Activated CD8-positive, alpha-beta memory T cell treated with anti-CD3 and anti-CD28 coated beads, Interleukin-2, amount 50 U/mL, for 24 hours (primary cell): ENCODE measurements at regions not wholly inside any gene's neighbourhood (a gene's known extent, or its start where the extent isn't known, plus 50 kb on each side); places are given as distances from the start of the nearest gene placed in this dataset.

Source experiments
- DNase-seq: peaks from one replicate; pipeline ENCODE4 v3.0.0-alpha.2; 2020; ENCODE audit errors: extremely low read depth

- DNase-seq = no peak
Observed at GRCh38 chr12:76259106-76259505, 89.1 kb downstream of the BBS10 start.

GRCh38 chr12:76256904-76257303 lies 91.3 kb downstream of the BBS10 start:
- DNase-seq = no peak

- DNase-seq = no peak
Observed at GRCh38 chr12:76256321-76256720, 91.9 kb downstream of the BBS10 start.

GRCh38 chr12:76255692-76256091 lies 92.5 kb downstream of the BBS10 start:
- no peak for DNase-seq

- DNase-seq = no peak
Observed at GRCh38 chr12:76255281-76255680, 92.9 kb downstream of the BBS10 start.

- DNase-seq = no peak
Observed at GRCh38 chr12:76252031-76252430, 96.2 kb downstream of the BBS10 start.

- DNase-seq = no peak
Observed at GRCh38 chr12:76250256-76250655, 98.0 kb downstream of the BBS10 start.

- DNase-seq = no peak
Observed at GRCh38 chr12:76249501-76249900, 98.7 kb downstream of the BBS10 start.

- no peak for DNase-seq
Observed at GRCh38 chr12:76247992-76248391, 100.2 kb downstream of the BBS10 start.

- no peak for DNase-seq
Observed at GRCh38 chr12:76247026-76247646, 101.1 kb downstream of the BBS10 start.

GRCh38 chr12:76246611-76247010 lies 101.6 kb downstream of the BBS10 start:
- no peak for DNase-seq

GRCh38 chr12:76244300-76244699 lies 103.9 kb downstream of the BBS10 start:
- DNase-seq = no peak

GRCh38 chr12:76242813-76243550 lies 105.2 kb downstream of the BBS10 start:
- DNase-seq = no peak

- no peak for DNase-seq
Observed at GRCh38 chr12:76241371-76241770, 106.8 kb downstream of the BBS10 start.

- DNase-seq = no peak
Observed at GRCh38 chr12:76240281-76240680, 107.9 kb downstream of the BBS10 start.

GRCh38 chr12:76238688-76239087 lies 109.5 kb downstream of the BBS10 start:
- DNase-seq = no peak

- no peak for DNase-seq
Observed at GRCh38 chr12:76237086-76237701, 111.0 kb downstream of the BBS10 start.

GRCh38 chr12:76236640-76237039 lies 111.6 kb downstream of the BBS10 start:
- DNase-seq = no peak

GRCh38 chr12:76234741-76235140 lies 113.5 kb downstream of the BBS10 start:
- no peak for DNase-seq

GRCh38 chr12:76232013-76232412 lies 116.2 kb downstream of the BBS10 start:
- no peak for DNase-seq

GRCh38 chr12:76226956-76227355 lies 121.3 kb downstream of the BBS10 start:
- DNase-seq = no peak

- DNase-seq = no peak
Observed at GRCh38 chr12:76226397-76226796, 121.8 kb downstream of the BBS10 start.

- no peak for DNase-seq
Observed at GRCh38 chr12:76223869-76224268, 124.3 kb downstream of the BBS10 start.
